ENCODE measurements at regions not wholly inside any gene's neighbourhood (a gene's known extent, or its start where the extent isn't known, plus 50 kb on each side); places are given as distances from the start of the nearest gene placed in this dataset.

DNA sequence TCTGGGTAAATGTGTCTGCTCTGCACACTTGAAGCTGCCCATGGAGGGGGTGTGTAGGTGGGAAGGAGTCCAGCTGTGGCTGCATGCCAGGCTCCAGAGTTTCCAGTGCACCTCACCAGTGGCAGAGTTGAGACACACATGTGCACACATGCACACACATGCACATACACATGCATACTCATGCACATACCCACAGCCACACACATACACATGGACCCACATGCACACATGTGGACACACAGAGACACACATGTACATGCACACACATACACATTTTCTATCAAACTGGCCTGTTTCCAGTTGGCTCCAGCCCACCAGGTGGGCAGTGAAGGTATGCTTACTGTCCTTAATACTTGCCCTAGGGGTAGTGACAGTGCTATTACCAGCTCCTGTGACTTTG, 99.7 kb downstream of the RAMP3 start:
- intact Hi-C loops (cut with micrococcal nuclease; ENCODE audit: unreplicated experiment), result no loop called here
- ChIA-PET POLR2A (interaction anchor here (0.6 kb wide), 1 partner anchor 23 kb away, joined by 3 read pairs; no protein-coding TSS in a partner anchor), CTCF (ENCODE audit: unreplicated experiment) (no interaction called here)
- H3K36me3 ChIP-seq (ENCODE audit: insufficient read depth, low read length), result no peaks in the 10 kb centered on the region
- H3K79me2 ChIP-seq (ENCODE audit: insufficient read depth, low read depth, low read length), result no peaks in the 10 kb centered on the region
- DNase-seq (ENCODE audit: low spot score), result no peak
- BruUV-seq (replicated peaks), result no TSS peak
- no peak overlapping the region for H2AFZ ChIP-seq (ENCODE audit: low read length)
- H3K9me2 ChIP-seq (ENCODE audit: insufficient read depth, low read length), result no peaks in the 10 kb centered on the region
- H3K4me2 ChIP-seq (ENCODE audit: low read length), result no peak overlapping the region
- H4K20me1 ChIP-seq (ENCODE audit: insufficient read depth, low read length), result no peaks in the 10 kb centered on the region
- peaks cover 12% of the 10 kb centered on the region for H3K4me1 ChIP-seq (ENCODE audit: insufficient read depth, low read length, poor library complexity, severe bottlenecking)
- TF ChIP-seq, protein P1, sequence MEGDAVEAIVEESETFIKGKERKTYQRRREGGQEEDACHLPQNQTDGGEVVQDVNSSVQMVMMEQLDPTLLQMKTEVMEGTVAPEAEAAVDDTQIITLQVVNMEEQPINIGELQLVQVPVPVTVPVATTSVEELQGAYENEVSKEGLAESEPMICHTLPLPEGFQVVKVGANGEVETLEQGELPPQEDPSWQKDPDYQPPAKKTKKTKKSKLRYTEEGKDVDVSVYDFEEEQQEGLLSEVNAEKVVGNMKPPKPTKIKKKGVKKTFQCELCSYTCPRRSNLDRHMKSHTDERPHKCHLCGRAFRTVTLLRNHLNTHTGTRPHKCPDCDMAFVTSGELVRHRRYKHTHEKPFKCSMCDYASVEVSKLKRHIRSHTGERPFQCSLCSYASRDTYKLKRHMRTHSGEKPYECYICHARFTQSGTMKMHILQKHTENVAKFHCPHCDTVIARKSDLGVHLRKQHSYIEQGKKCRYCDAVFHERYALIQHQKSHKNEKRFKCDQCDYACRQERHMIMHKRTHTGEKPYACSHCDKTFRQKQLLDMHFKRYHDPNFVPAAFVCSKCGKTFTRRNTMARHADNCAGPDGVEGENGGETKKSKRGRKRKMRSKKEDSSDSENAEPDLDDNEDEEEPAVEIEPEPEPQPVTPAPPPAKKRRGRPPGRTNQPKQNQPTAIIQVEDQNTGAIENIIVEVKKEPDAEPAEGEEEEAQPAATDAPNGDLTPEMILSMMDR (conservative IDR thresholded peaks at IDR 0.05; ENCODE audit: low read length), result no peak
- no peak for TF ChIP-seq EZH2phosphoT487 (IDR thresholded peaks at IDR 0.05; ENCODE audit: borderline replicate concordance, low read depth, low read length)
- no peak overlapping the region for H3K4me3 ChIP-seq (ENCODE audit: low read depth, low read length, poor library complexity, severe bottlenecking)
- no peak overlapping the region for H3K27ac ChIP-seq (ENCODE audit: low read depth, low read length, poor library complexity, severe bottlenecking)
- H3K9me3 ChIP-seq (ENCODE audit: low read length), result no peaks in the 10 kb centered on the region

DNA sequence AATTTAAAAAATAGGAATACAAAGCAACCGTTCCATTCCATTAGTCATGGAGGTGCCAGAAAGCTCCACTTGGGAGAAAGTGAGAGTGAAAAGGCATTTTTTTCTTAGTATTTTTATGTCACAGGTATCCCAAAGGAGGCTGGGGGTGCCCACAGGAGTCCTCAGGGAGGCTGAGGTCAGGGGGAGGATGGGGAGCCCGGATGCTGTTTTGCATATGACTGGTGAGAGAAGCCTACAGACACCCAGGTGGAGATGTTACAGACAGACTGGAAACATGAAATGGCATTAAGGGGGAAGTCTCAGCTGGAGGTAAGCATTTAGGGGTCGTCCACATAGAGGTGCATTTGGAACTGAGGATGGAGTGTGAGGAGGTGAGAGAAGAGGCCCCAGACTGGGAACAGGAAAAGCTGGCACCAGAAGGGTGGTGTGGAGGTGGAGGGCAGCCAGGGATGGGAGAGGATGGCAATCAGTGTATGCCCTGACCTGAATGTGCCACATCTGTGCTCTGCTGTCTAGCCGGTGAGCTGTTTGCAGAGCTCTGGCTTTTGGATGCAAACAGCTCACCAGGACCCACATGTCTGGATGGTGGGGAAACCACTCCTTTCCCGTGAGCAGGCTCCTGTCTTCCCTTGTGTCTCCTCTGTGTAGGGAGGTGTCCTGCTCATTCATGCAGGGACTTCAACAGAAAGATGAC, 101.1 kb downstream of the RAMP3 start:
- CTCF ChIA-PET (ENCODE audit: unreplicated experiment), result no interaction called here
- H3K4me2 ChIP-seq (ENCODE audit: low read length), result peak overlapping the region; percentile 36
- no TSS peak for BruUV-seq (replicated peaks)

More for the DNA sequence above, 101.1 kb downstream of the RAMP3 start:
- peak; percentile 39 for DNase-seq (ENCODE audit: low spot score)
- no peak overlapping the region for H2AFZ ChIP-seq (ENCODE audit: low read length)
- no peak overlapping the region for H3K27ac ChIP-seq (ENCODE audit: low read depth, low read length, poor library complexity, severe bottlenecking)
- no peaks in the 10 kb centered on the region for H3K36me3 ChIP-seq (ENCODE audit: insufficient read depth, low read length)
- no peaks in the 10 kb centered on the region for H3K9me3 ChIP-seq (ENCODE audit: low read length)
- H3K79me2 ChIP-seq (ENCODE audit: insufficient read depth, low read depth, low read length), result no peaks in the 10 kb centered on the region
- no peak overlapping the region for H3K4me3 ChIP-seq (ENCODE audit: low read depth, low read length, poor library complexity, severe bottlenecking)
- no peak for TF ChIP-seq EZH2phosphoT487 (IDR thresholded peaks at IDR 0.05; ENCODE audit: borderline replicate concordance, low read depth, low read length)
- TF ChIP-seq, protein P1 (conservative IDR thresholded peaks at IDR 0.05; ENCODE audit: low read length), result no peak
- no peaks in the 10 kb centered on the region for H4K20me1 ChIP-seq (ENCODE audit: insufficient read depth, low read length)
- H3K9me2 ChIP-seq (ENCODE audit: insufficient read depth, low read length), result no peaks in the 10 kb centered on the region
- intact Hi-C loops (cut with micrococcal nuclease; ENCODE audit: unreplicated experiment), result no loop called here
- POLR2A ChIA-PET, result interaction anchor here (0.9 kb wide), 1 partner anchor 27 kb away, joined by 5 read pairs; no protein-coding TSS in a partner anchor
- H3K4me1 ChIP-seq (ENCODE audit: insufficient read depth, low read length, poor library complexity, severe bottlenecking), result peaks cover 12% of the 10 kb centered on the region
